B cell (primary cell): ENCODE measurements at regions not wholly inside any gene's neighbourhood (a gene's known extent, or its start where the extent isn't known, plus 50 kb on each side); places are given as distances from the start of the nearest gene placed in this dataset.

Experiments used
- EZH2 ChIP-seq: IDR thresholded peaks from 2 replicates; pipeline ENCODE4 v1.6.1; 2012; ENCODE audit warnings: borderline replicate concordance, low read depth, mild to moderate bottlenecking, moderate library complexity, low read length; ENCODE audit not compliant: insufficient read depth, poor library complexity, severe bottlenecking
- TF ChIP-seq, protein P1 (sequence below): fragments of 200-600 bp; IDR thresholded peaks from one replicate; pipeline ENCODE4 v1.8.0; 2022; ENCODE audit warnings: antibody characterized with exemption, mild to moderate bottlenecking

DNA sequence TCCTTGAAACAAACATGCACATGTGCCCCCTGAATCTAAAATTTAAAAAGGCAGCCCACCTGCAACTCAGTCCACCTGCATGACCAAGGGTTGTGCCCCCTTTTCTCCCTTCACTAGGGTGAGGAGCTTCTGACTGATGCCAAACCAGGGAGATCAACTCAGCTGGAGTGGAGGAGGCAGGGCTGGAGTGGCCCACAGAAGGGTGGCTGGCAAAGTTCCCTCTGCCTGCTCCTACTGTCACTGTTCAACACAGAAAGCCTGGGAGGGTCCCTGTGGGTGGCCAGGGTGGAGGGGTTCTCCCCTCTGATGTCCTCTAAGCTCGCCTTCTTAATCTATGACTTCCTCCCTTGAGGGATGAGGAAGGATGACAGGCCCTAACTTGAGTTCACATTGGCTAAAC is 55.7 kb upstream of the ANTXRL start:
- TF ChIP-seq, protein P1, sequence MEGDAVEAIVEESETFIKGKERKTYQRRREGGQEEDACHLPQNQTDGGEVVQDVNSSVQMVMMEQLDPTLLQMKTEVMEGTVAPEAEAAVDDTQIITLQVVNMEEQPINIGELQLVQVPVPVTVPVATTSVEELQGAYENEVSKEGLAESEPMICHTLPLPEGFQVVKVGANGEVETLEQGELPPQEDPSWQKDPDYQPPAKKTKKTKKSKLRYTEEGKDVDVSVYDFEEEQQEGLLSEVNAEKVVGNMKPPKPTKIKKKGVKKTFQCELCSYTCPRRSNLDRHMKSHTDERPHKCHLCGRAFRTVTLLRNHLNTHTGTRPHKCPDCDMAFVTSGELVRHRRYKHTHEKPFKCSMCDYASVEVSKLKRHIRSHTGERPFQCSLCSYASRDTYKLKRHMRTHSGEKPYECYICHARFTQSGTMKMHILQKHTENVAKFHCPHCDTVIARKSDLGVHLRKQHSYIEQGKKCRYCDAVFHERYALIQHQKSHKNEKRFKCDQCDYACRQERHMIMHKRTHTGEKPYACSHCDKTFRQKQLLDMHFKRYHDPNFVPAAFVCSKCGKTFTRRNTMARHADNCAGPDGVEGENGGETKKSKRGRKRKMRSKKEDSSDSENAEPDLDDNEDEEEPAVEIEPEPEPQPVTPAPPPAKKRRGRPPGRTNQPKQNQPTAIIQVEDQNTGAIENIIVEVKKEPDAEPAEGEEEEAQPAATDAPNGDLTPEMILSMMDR = no peak
- no peak for TF ChIP-seq EZH2
